Psoas muscle (tissue), 7 donors: ENCODE measurements at regions not wholly inside any gene's neighbourhood (a gene's known extent, or its start where the extent isn't known, plus 50 kb on each side); places are given as distances from the start of the nearest gene placed in this dataset.

Experiments used
- ATAC-seq, 4 donors: fragments of 200-7000 bp; cut with Tn5 transposase; one replicate each; pipeline ENCODE4 v1.9.1; 2020; ENCODE audit warnings: moderate library complexity in 3 of 4, mild to moderate bottlenecking in 2 of 4
- DNase-seq, 2 donors: peaks; one replicate each; pipeline ENCODE4 v3.0.0-alpha.2; 2020
- H3K27ac ChIP-seq: fragments of 200-600 bp; one replicate; pipeline ENCODE4 v1.8.0; 2022
- H3K27me3 ChIP-seq, 3 donors: fragments of 200-600 bp in 1 of 3; one replicate each; pipeline versions ENCODE4 v1.6.1 to v1.8.0; 2013 to 2022; ENCODE audit warnings: low read length in 2 of 3, mild to moderate bottlenecking in 2 of 3, moderate library complexity in 1 of 3; ENCODE audit not compliant: insufficient read depth in 3 of 3
- H3K36me3 ChIP-seq, 2 donors: fragments of 200-600 bp in 1 of 2; one replicate each; pipeline versions ENCODE4 v1.6.1 to v1.8.0; 2013 to 2022; ENCODE audit warnings: low read depth in 1 of 2, mild to moderate bottlenecking in 1 of 2, moderate library complexity in 1 of 2; ENCODE audit not compliant: insufficient read depth in 1 of 2
- H3K4me1 ChIP-seq: fragments of 200-600 bp; one replicate; pipeline ENCODE4 v1.8.0; 2022
- H3K4me3 ChIP-seq: fragments of 200-600 bp; one replicate; pipeline ENCODE4 v1.8.0; 2022; ENCODE audit warnings: mild to moderate bottlenecking
- H3K9me3 ChIP-seq: fragments of 200-600 bp; one replicate; pipeline ENCODE4 v1.8.0; 2022
- CTCF ChIP-seq: fragments of 200-600 bp; IDR thresholded peaks from one replicate; pipeline ENCODE4 v1.8.0; 2022; ENCODE audit warnings: antibody characterized with exemption
- WGBS, 3 donors: extraction: QIAGEN DNeasy Blood & Tissue Kit; methylation state at CpG; one replicate each; pipeline versions ENCODE4 v1.1.6 to v1.1.7; 2013; 5-methylcytosine and 5-hydroxymethylcytosine counted together
- intact Hi-C, 2 donors: fragments of 100-400 bp; cut with DNase I; formaldehyde crosslinking; loops; one replicate each; pipeline versions ENCODE4 v1.11.0 to v1.14.2; 2022
- donor health status: healthy with polysubstance abuse.
- donor health status: DM: no; HTN: no; CAD: no; lungs with moderate emphysema.
- donor health status: Bipolar disorder and iron deficiency.
- donor health status: healthy.
- donor health status: DM: yes; HTN: yes; CAD: no.
- donor health status: DM: no; HTN: no; CAD: no.
- donor health status: DM: yes; HTN: yes; CAD: no.

- Histone ChIP-seq H3K4me1 (no peaks in the 10 kb centered on the region), H3K27me3 (no peaks in the 10 kb centered on the region), H3K36me3 (no peaks in the 10 kb centered on the region), H3K27ac (no peak overlapping the region), H3K9me3 (no peaks in the 10 kb centered on the region), H3K4me3 (no peak overlapping the region)
- DNase-seq (no peak), ATAC-seq (no peak)
- TF ChIP-seq CTCF: no peak
- intact Hi-C loops: no loop called here
- 70 to 82% (median 75%) methylated on average over 2 of the region's 2 CpGs for WGBS, 3 donors
Measured at GRCh38 chr3:89877230-89877629, 769.8 kb downstream of the EPHA3 start.

- no peak for TF ChIP-seq CTCF
- Histone ChIP-seq H3K4me3 (no peak overlapping the region), H3K9me3 (no peaks in the 10 kb centered on the region), H3K27me3 (no peaks in the 10 kb centered on the region), H3K36me3 (no peaks in the 10 kb centered on the region), H3K4me1 (no peaks in the 10 kb centered on the region), H3K27ac (no peak overlapping the region)
- ATAC-seq (no peak), DNase-seq (no peak)
- intact Hi-C loops: no loop called here
Measured at GRCh38 chr3:89889386-89889785, 782.0 kb downstream of the EPHA3 start.

- intact Hi-C loops: no loop called here
- peaks cover 8% of the 10 kb centered on the region for H3K9me3 ChIP-seq
- no peak for DNase-seq
- H3K36me3 ChIP-seq: no peaks in the 10 kb centered on the region
- no peak for TF ChIP-seq CTCF
- H3K4me3 ChIP-seq: no peak overlapping the region
- no peaks in the 10 kb centered on the region for H3K27me3 ChIP-seq
- H3K27ac ChIP-seq: no peak overlapping the region
- no peak for ATAC-seq
- H3K4me1 ChIP-seq: no peaks in the 10 kb centered on the region
Measured at GRCh38 chr3:89908711-89909213, 801.3 kb downstream of the EPHA3 start.

- TF ChIP-seq CTCF: no peak
- H3K4me1 ChIP-seq: no peaks in the 10 kb centered on the region
- intact Hi-C loops: no loop called here
- no peaks in the 10 kb centered on the region for H3K36me3 ChIP-seq
- no peaks in the 10 kb centered on the region for H3K27me3 ChIP-seq
- DNase-seq: no peak
- 76 to 81% (median 78%) methylated on average over 6 of the region's 6 CpGs for WGBS, 3 donors
- no peaks in the 10 kb centered on the region for H3K9me3 ChIP-seq
- H3K27ac ChIP-seq: no peak overlapping the region
- no peak for ATAC-seq
- H3K4me3 ChIP-seq: no peak overlapping the region
Measured at GRCh38 chr3:89912031-89912430, 804.6 kb downstream of the EPHA3 start.

GRCh38 chr3:89923921-89924610 is 816.6 kb downstream of the EPHA3 start:
- H3K27ac ChIP-seq: no peak overlapping the region
- 19 to 29% (median 25%) methylated on average over 2 of the region's 2 CpGs for WGBS, 3 donors
- H3K27me3 ChIP-seq: no peaks in the 10 kb centered on the region
- H3K4me3 ChIP-seq: no peak overlapping the region
- H3K4me1 ChIP-seq: no peaks in the 10 kb centered on the region
- ATAC-seq: no peak
- no peak for DNase-seq
- peaks cover 4% of the 10 kb centered on the region for H3K9me3 ChIP-seq
- no peak for TF ChIP-seq CTCF
- intact Hi-C loops: no loop called here
- no peaks in the 10 kb centered on the region for H3K36me3 ChIP-seq
